Vagina (tissue), 2 donors: ENCODE measurements at regions not wholly inside any gene's neighbourhood (a gene's known extent, or its start where the extent isn't known, plus 50 kb on each side); places are given as distances from the start of the nearest gene placed in this dataset.

ENCODE experiments used
- CTCF ChIP-seq, 3 experiments: fragments of 450-650 bp in 2 of 3; fragments of 200-600 bp in 1 of 3; sonication (generic) in 1 of 3; IDR thresholded peaks; one replicate each; pipeline ENCODE4 v1.5.1; 2017 to 2019; ENCODE audit warnings: antibody characterized with exemption in 3 of 3, mild to moderate bottlenecking in 2 of 3, moderate library complexity in 2 of 3
- POLR2A ChIP-seq, 2 donors: fragments of 450-650 bp; IDR thresholded peaks; one replicate each; pipeline ENCODE4 v1.6.1; 2017; ENCODE audit warnings: antibody characterized with exemption in 2 of 2, mild to moderate bottlenecking in 2 of 2, moderate library complexity in 2 of 2

- TF ChIP-seq POLR2A (IDR thresholded peaks at IDR 0.05) = no peak
- no peak for TF ChIP-seq CTCF (IDR thresholded peaks at IDR 0.05)
These were observed 182.1 kb downstream of the CYP26B1 start for GRCh38 chr2:71965530-71965929.
